RWPE1 (cell line): ENCODE measurements at regions not wholly inside any gene's neighbourhood (a gene's known extent, or its start where the extent isn't known, plus 50 kb on each side); places are given as distances from the start of the nearest gene placed in this dataset.

ENCODE experiments used
- CTCF ChIA-PET: fragments of 350-600 bp; sonication (Branson Sonifier 250); formaldehyde crosslinking; extraction: SDS; loops from one replicate; lab custom pipeline; 2021; lab: Yijun Ruan, JAX
- POLR2A ChIA-PET: fragments of 400-600 bp; formaldehyde crosslinking; extraction: SDS; loops from one replicate; lab custom pipeline; 2020; ENCODE audit warnings: antibody characterized with exemption; ENCODE audit not compliant: low non-redundant PET; lab: Yijun Ruan, JAX
- DNase-seq: peaks from one replicate; pipeline ENCODE4 v3.0.0; 2012; ENCODE audit warnings: low spot score
- H3K27ac ChIP-seq: fragments of 450-650 bp; 2 replicates; pipeline ENCODE4 v1.5.1; 2017
- CTCF ChIP-seq: fragments of 450-650 bp; conservative IDR thresholded peaks from 2 replicates; pipeline ENCODE4 v1.5.1; 2017; ENCODE audit warnings: low read depth, mild to moderate bottlenecking

- POLR2A ChIA-PET, result no interaction called here
- H3K27ac ChIP-seq, result no peak overlapping the region
- DNase-seq, result no peak
- no peak for TF ChIP-seq CTCF
- CTCF ChIA-PET, result no interaction called here
Measured at GRCh38 chr4:116824172-116824571, 261.2 kb downstream of the TRAM1L1 start.

- CTCF ChIA-PET, result no interaction called here
- H3K27ac ChIP-seq, result no peak overlapping the region
- TF ChIP-seq CTCF, result no peak
- DNase-seq, result no peak
- POLR2A ChIA-PET, result no interaction called here
Measured at GRCh38 chr4:116811730-116812129, 273.6 kb downstream of the TRAM1L1 start.

- H3K27ac ChIP-seq, result no peak overlapping the region
- DNase-seq, result no peak
- no peak for TF ChIP-seq CTCF
- ChIA-PET CTCF (no interaction called here), POLR2A (no interaction called here)
Measured at GRCh38 chr4:116796022-116796421, 289.4 kb downstream of the TRAM1L1 start.

- no peak overlapping the region for H3K27ac ChIP-seq
- ChIA-PET POLR2A (no interaction called here), CTCF (no interaction called here)
- TF ChIP-seq CTCF, result no peak
- DNase-seq, result no peak
Measured at GRCh38 chr4:116788723-116789122, 296.7 kb downstream of the TRAM1L1 start.

GRCh38 chr4:116755051-116755450 lies 330.3 kb downstream of the TRAM1L1 start:
- no peak overlapping the region for H3K27ac ChIP-seq
- ChIA-PET POLR2A (no interaction called here), CTCF (no interaction called here)
- no peak for TF ChIP-seq CTCF
- DNase-seq, result no peak

GRCh38 chr4:116752027-116752426 lies 333.3 kb downstream of the TRAM1L1 start:
- CTCF ChIA-PET, result no interaction called here
- TF ChIP-seq CTCF, result no peak

GRCh38 chr4:116736756-116737155 lies 348.6 kb downstream of the TRAM1L1 start:
- CTCF ChIA-PET, result no interaction called here
- TF ChIP-seq CTCF, result no peak
- no peak for DNase-seq
- no peak overlapping the region for H3K27ac ChIP-seq
- POLR2A ChIA-PET, result no interaction called here

More at GRCh38 chr4:116752027-116752426, 333.3 kb downstream of the TRAM1L1 start:
- POLR2A ChIA-PET, result no interaction called here
- DNase-seq, result no peak
- no peak overlapping the region for H3K27ac ChIP-seq
